AG04450 (cell line): ENCODE measurements at regions not wholly inside any gene's neighbourhood (a gene's known extent, or its start where the extent isn't known, plus 50 kb on each side); places are given as distances from the start of the nearest gene placed in this dataset. TPM values are rescaled to one million over a fixed set of nuclear protein-coding genes. Genes with fewer than 3 reads are reported as not detected.

Experiments
- CTCF ChIA-PET: fragments of 300-600, 350-600 bp; formaldehyde crosslinking; extraction: SDS; loops from one replicate; lab custom pipeline; 2022; ENCODE audit warnings: antibody characterized with exemption, inconsistent platforms; lab: Charles Lee
- POLR2A ChIA-PET: fragments of 350-600 bp; formaldehyde crosslinking; extraction: SDS; loops from one replicate; lab custom pipeline; 2021; ENCODE audit warnings: antibody characterized with exemption, inconsistent platforms; lab: Yijun Ruan, JAX
- DNase-seq: peaks from one replicate; pipeline ENCODE4 v3.0.0-alpha.2; 2011; ENCODE audit warnings: low read depth, low spot score
- H3K27ac ChIP-seq: one replicate; pipeline ENCODE4 v1.5.1; 2012; ENCODE audit warnings: low read depth, low read length, control low read depth
- H3K27me3 ChIP-seq: one replicate; pipeline ENCODE4 v1.6.0; 2012; ENCODE audit warnings: low read length; ENCODE audit not compliant: control insufficient read depth, insufficient read depth
- H3K4me3 ChIP-seq: 2 replicates; pipeline ENCODE4 v1.5.1; 2011; ENCODE audit warnings: mild to moderate bottlenecking, low read depth, low read length, control low read depth
- H3K9me3 ChIP-seq: 2 replicates; pipeline ENCODE4 v1.5.1; 2012; ENCODE audit warnings: low read length; ENCODE audit not compliant: control insufficient read depth, insufficient read depth
- small RNA-seq: library from RNA; depleted of rRNA; stranded (forward); fragments of <200 nt; gene quantifications from one replicate; pipeline ENCODE3, GENCODE V24; 2012; ENCODE audit warnings: low read depth; ENCODE audit not compliant: insufficient read length
- TF ChIP-seq, protein P1 (sequence below): IDR thresholded peaks from 2 replicates; pipeline ENCODE4 v1.5.1; 2011; ENCODE audit warnings: low read depth, low read length, control low read depth, inconsistent platforms

DNA sequence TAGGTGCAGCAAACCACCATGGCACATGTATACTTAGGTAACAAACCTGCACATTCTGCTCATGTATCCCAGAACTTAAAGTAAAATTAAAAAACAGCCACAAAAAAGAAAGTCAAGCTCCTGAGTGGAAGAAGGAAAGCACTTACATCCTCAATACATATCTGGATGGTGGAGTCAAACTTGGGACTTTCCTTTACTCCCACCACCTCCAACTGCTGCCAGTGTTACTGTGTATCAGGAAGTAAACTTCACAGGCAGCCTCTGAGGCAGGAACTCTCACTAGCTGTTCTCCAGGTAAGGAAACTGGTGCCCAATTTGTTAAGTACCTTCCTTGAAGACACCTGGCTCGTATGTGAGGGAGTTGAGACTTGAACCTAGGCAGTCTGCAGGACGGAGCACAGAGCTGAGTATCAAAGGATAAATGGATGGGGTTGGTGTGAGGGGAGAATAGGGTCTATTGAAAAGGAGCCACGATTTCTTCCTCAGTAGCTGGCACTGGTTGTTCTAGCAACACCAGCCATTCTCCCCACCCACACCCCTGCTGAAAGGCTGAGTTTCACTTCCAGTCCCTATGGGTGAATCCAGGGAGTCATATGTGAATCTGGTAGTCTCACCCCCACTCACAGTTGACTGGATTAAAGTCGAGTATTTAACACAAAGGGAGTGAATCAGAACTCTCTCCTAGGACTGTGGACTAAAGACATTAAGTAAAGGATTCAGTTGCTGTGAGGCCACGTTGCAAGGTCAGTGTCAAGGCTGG lies 50.0 kb upstream of the GPR39 start:
- POLR2A ChIA-PET, result no interaction called here
- TF ChIP-seq, protein P1, sequence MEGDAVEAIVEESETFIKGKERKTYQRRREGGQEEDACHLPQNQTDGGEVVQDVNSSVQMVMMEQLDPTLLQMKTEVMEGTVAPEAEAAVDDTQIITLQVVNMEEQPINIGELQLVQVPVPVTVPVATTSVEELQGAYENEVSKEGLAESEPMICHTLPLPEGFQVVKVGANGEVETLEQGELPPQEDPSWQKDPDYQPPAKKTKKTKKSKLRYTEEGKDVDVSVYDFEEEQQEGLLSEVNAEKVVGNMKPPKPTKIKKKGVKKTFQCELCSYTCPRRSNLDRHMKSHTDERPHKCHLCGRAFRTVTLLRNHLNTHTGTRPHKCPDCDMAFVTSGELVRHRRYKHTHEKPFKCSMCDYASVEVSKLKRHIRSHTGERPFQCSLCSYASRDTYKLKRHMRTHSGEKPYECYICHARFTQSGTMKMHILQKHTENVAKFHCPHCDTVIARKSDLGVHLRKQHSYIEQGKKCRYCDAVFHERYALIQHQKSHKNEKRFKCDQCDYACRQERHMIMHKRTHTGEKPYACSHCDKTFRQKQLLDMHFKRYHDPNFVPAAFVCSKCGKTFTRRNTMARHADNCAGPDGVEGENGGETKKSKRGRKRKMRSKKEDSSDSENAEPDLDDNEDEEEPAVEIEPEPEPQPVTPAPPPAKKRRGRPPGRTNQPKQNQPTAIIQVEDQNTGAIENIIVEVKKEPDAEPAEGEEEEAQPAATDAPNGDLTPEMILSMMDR, result no peak
- H3K4me3 ChIP-seq, result no peak overlapping the region
- no peak overlapping the region for H3K27ac ChIP-seq
- peaks cover 6% of the 10 kb centered on the region for H3K27me3 ChIP-seq
- peaks cover under 1% of the 10 kb centered on the region; the same call in 1 of the 2 replicates for H3K9me3 ChIP-seq
- no peak for DNase-seq
- CTCF ChIA-PET, result no interaction called here

Small RNA genes in the stretch of these regions (small RNA-seq; reads per million reads assigned to genes)
- not detected for gene MIR663B
- gene RNA5-8SP5, result not detected
